HUES64 (cell line): ENCODE measurements at regions not wholly inside any gene's neighbourhood (a gene's known extent, or its start where the extent isn't known, plus 50 kb on each side); places are given as distances from the start of the nearest gene placed in this dataset.
A peak's percentile ranks its signal among the peaks of the same experiment; 100 is the strongest.
"Not testable (repeated sequence)": the region's sequence is repeated elsewhere in the genome, so short reads cannot be mapped to it uniquely, and the experiment has no call there.

Experiments used
- H3K27ac ChIP-seq: 2 replicates; pipeline ENCODE4 v1.7.0; 2013; ENCODE audit warnings: low read depth, low read length, inconsistent platforms
- H3K27me3 ChIP-seq: 2 replicates; pipeline ENCODE4 v1.6.1; 2013; ENCODE audit warnings: mild to moderate bottlenecking, low read length; ENCODE audit not compliant: insufficient read depth
- H3K36me3 ChIP-seq: 2 replicates; pipeline ENCODE4 v1.6.1; 2013; ENCODE audit warnings: mild to moderate bottlenecking, low read length; ENCODE audit not compliant: insufficient read depth
- H3K4me1 ChIP-seq: 2 replicates; pipeline ENCODE4 v1.6.1; 2013; ENCODE audit warnings: mild to moderate bottlenecking, low read length, moderate library complexity; ENCODE audit not compliant: insufficient read depth
- H3K4me3 ChIP-seq: 2 replicates; pipeline ENCODE4 v1.5.1; 2013; ENCODE audit warnings: mild to moderate bottlenecking, low read length, moderate library complexity
- H3K9ac ChIP-seq: 2 replicates; pipeline ENCODE4 v1.6.1; 2013; ENCODE audit warnings: mild to moderate bottlenecking, low read depth, low read length
- H3K9me3 ChIP-seq: 2 replicates; pipeline ENCODE4 v1.6.1; 2013; ENCODE audit warnings: low read depth, low read length; ENCODE audit not compliant: insufficient read depth
- WGBS: fragments of 150-250, 120-280 bp; methylation state at CpG from one replicate; pipeline ENCODE4 v1.1.7; 2013; ENCODE audit warnings: missing lambda C conversion rate; 5-methylcytosine and 5-hydroxymethylcytosine counted together

DNA sequence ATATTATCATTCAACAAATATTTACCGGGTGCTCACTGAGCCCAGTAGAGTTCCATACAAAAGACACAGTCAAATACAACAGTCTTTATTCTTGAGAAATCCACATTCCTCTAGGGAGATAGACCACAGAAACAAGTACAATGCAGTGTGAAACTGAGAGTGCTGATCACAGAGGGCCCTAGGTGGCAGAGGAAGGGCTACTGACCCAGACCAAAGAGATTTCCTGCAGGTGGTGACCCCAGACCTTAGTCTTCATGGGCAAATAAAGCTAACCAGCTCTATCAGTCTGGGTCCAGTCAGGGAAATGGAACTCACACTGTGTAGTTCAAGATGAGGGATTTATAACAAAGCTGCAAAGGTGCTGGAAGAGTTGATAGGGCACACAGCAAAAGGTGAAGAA lies 110.4 kb upstream of the SLC27A6 start:
- H3K4me3 ChIP-seq, result no peak overlapping the region
- no peaks in the 10 kb centered on the region for H3K36me3 ChIP-seq
- no peak overlapping the region for H3K9ac ChIP-seq
- no peak overlapping the region for H3K27ac ChIP-seq
- WGBS, result 93% methylated on average over 1 of the region's 1 CpG
- no peaks in the 10 kb centered on the region for H3K27me3 ChIP-seq
- peaks cover 8% of the 10 kb centered on the region; the same call in 1 of the 2 replicates for H3K9me3 ChIP-seq
- H3K4me1 ChIP-seq, result no peaks in the 10 kb centered on the region

DNA sequence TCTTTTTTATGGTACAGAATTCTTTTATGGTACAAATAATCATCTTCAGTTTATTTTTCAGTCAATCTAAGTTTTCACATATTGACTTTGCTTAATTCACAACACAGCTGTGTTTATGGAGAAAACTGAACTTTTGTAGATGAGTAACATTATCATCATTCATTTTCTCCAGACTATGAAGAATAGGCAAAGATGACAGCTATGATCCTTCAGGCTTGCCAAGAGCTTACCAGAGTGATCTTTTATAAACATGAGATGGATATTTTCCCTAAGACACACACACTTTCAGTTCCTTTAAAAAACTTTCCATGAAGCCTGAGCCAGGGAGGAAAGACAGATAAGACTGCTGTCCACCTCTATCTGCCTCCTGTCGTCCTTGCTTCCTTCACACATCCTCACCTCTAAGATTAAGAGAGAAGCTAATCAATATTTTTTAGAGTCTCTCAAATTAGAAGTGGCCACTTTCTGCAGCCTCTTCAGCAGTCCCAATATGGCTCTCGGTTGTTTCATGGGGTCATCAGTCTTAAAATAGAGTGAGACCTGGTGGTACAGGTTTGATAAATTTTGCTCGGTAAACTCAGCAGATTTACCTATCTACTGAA lies 108.1 kb upstream of the SLC27A6 start:
- no peak overlapping the region for H3K4me3 ChIP-seq
- 0 out of 2 replicates have a peak, but pooled peaks cover 3% of the 10 kb centered on the region for H3K9me3 ChIP-seq
- no peak overlapping the region for H3K9ac ChIP-seq
- H3K27me3 ChIP-seq, result no peaks in the 10 kb centered on the region
- H3K36me3 ChIP-seq, result no peaks in the 10 kb centered on the region
- H3K4me1 ChIP-seq, result no peaks in the 10 kb centered on the region
- 96% methylated on average over 3 of the region's 3 CpGs for WGBS
- no peak overlapping the region for H3K27ac ChIP-seq

DNA sequence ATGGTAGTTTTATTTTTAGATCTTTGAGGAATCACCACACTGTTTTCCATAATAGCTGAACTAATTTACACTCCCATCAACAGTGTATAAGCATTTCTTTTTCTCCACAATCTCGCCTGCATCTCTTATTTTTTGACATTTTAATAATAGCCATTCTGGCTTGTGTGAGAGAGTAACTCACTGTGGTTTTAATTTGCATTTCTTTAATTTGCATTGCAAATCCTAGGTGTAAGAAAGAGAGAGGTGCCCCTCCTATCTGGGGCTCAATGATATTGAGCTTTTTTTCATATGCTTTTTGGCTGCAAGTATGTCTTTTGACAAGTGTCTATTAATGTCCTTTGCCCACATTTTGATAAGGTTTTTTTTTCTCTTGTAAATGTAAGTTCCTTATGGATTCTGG lies 106.3 kb upstream of the SLC27A6 start:
- H3K27ac ChIP-seq, result no peak overlapping the region
- H3K9me3 ChIP-seq, result 0 out of 2 replicates have a peak, but pooled peaks cover 3% of the 10 kb centered on the region
- no peak overlapping the region for H3K9ac ChIP-seq
- no peaks in the 10 kb centered on the region for H3K36me3 ChIP-seq
- no CpG with 5 or more reads among the region's 1 CpG for WGBS
- H3K4me3 ChIP-seq, result no peak overlapping the region
- no peaks in the 10 kb centered on the region for H3K4me1 ChIP-seq
- no peaks in the 10 kb centered on the region for H3K27me3 ChIP-seq

DNA sequence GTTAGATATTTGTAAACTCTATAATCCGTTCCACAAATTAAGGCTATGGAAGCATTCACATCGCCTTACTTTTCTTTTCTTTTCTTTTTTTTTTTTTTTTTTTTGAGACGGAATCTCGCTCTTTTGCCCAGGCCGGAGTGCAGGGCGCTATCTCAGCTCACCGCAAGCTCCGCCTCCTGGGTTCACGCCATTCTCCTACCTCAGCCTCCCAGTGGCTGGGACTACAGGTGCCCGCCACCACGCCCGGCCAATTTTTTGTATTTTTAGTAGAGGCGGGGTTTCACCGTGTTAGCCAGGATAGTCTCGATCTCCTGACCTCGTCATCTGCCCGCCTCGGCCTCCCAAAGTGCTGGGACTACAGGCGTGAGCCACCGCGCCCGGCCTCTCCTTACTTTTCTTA lies 104.1 kb upstream of the SLC27A6 start:
- H3K27me3 ChIP-seq, H3K9me3 ChIP-seq, H3K27ac ChIP-seq, H3K4me1 ChIP-seq, H3K9ac ChIP-seq, H3K4me3 ChIP-seq, H3K36me3 ChIP-seq: not testable (repeated sequence)
- WGBS, result 96% methylated on average over 22 of the region's 22 CpGs

DNA sequence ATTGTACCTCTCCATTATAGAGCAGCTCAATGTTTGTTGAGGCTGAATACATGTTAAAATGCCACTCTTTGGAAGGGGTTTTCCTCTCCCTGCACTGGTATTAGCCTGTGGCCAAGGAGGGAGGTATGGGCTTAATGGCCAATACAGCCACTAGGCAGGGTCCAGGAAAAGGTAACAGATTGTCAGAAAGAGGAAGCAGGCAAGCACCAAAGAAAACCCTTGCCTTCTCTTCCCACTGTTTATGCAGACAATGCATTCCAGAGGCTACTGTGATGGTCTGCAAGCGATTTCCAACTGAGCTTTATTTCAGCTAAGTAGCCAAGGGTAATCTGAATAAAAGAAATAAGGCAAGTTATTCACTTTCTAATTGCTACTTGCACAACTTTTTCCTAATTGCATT lies 95.3 kb upstream of the SLC27A6 start:
- 0% methylated on average over 1 of the region's 1 CpG for WGBS
- peaks cover 20% of the 10 kb centered on the region for H3K4me1 ChIP-seq
- H3K9ac ChIP-seq, result no peak overlapping the region
- H3K27me3 ChIP-seq, result no peaks in the 10 kb centered on the region
- no peaks in the 10 kb centered on the region for H3K36me3 ChIP-seq
- H3K4me3 ChIP-seq, result no peak overlapping the region
- peaks cover 2% of the 10 kb centered on the region; the same call in 1 of the 2 replicates for H3K9me3 ChIP-seq
- H3K27ac ChIP-seq, result 0 out of 2 replicates have a peak overlapping the region, but pooled peaks have one; percentile 14

DNA sequence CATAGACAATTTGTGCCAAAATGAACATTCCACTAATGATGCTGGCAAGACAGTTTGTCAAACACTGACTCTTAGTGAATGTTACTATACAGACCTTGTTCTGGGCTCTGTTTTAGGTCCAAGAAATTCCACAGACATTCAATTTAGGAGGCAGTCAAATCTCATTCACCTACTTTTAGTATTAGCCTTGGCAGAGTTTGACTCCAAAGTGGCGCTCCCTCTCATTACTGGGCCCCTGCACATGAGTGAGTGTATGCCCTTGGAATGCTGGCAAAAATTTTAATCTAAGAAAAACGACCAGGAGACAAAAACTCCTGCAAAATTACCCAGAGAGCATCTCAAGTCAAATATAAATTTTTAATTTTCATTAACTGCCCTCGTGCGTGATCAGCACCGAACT lies 94.9 kb upstream of the SLC27A6 start:
- WGBS, result 81% methylated on average over 5 of the region's 5 CpGs
- H3K27ac ChIP-seq, result 0 out of 2 replicates have a peak overlapping the region, but pooled peaks have one; percentile 14
- no peaks in the 10 kb centered on the region for H3K36me3 ChIP-seq
- no peaks in the 10 kb centered on the region for H3K27me3 ChIP-seq
- peaks cover 20% of the 10 kb centered on the region for H3K4me1 ChIP-seq
- H3K9ac ChIP-seq, result no peak overlapping the region
- peaks cover 2% of the 10 kb centered on the region; the same call in 1 of the 2 replicates for H3K9me3 ChIP-seq
- H3K4me3 ChIP-seq, result no peak overlapping the region

DNA sequence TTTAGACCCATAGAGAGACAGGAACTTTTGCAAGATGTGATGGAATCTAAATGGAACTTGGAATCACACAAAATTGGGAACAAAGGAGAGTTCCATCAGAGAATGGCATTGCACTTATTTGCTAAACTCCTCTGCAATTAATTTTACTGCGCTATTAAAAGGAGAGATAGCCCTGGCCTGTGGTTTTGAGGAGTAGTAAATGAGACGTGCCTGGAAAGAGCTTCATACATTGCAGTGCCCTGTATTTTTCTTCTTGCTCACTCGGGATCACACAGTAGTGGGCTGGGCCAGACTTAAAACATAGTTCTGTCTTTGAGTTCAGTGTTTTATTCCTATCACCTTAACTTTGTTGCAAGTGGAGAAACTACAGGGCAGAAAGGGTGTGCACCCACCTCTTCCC lies 94.4 kb upstream of the SLC27A6 start:
- Histone ChIP-seq H3K27ac (no peak overlapping the region), H3K27me3 (no peaks in the 10 kb centered on the region), H3K36me3 (no peaks in the 10 kb centered on the region), H3K4me3 (no peak overlapping the region), H3K4me1 (peaks cover 20% of the 10 kb centered on the region), H3K9ac (no peak overlapping the region), H3K9me3 (peaks cover 2% of the 10 kb centered on the region; the same call in 1 of the 2 replicates)
- 92% methylated on average over 3 of the region's 3 CpGs for WGBS

DNA sequence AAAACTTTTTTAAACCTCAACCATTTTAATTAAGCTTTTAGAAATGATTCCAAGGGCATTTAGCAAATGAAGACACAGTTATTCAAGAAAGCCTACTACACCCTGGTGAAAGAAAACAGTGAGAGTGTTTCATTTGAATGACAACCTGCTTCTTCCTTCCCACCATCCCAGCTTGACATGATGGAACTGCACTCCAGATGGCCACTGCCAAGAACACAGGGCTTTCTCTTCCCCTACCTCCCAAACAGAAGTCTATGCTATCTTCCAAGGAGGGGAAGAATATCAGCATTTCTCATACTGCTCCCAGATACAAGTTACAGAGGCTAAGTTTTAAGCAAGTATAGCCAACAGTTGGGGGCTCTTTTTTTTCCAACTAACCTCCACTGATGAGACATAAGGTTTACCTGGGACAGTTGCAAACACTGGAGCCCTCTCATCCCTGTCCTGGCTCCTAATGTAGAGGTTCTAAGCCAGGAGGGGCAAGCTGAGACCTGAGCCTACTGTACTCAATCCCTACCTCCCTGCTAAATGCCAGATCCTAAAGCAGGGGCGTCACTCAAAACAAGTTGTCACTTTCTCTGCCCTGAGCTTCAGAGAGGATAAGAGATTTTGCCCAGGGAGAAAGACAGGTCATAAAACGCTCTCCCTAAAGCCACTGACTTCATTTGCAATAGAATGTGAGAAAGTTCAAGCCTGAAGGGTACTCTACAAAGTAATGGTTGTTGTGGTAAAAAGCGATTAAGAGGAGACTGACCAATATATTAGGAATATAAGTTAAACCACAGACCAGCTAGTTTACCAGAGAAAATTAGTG lies 88.5 kb upstream of the SLC27A6 start:
- Histone ChIP-seq H3K9ac (no peak overlapping the region), H3K36me3 (no peaks in the 10 kb centered on the region), H3K9me3 (no peaks in the 10 kb centered on the region), H3K27me3 (no peaks in the 10 kb centered on the region), H3K4me3 (no peak overlapping the region), H3K27ac (no peak overlapping the region), H3K4me1 (peaks cover 11% of the 10 kb centered on the region; the same call in 1 of the 2 replicates)
- WGBS, result 23% methylated on average over 3 of the region's 3 CpGs

DNA sequence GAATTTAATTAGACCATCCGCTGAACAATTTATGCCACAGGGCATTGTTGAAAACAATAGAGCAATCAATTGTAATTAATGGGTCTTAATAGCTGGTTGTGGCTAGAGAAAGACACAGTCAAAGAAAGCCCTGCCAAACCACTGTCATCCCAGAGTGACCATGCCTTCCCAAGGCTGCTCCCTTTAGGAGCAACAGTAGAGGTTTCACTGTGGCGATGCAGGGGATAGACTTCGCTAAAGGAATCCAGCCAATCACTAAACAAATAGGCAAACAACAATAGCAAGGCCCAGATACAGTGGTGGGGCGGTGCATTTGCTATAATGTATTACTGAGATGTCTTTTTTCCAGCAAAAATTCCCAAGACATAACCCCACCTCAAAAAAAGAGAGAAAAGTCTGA lies 87.8 kb upstream of the SLC27A6 start:
- H3K9me3 ChIP-seq, result no peaks in the 10 kb centered on the region
- H3K27me3 ChIP-seq, result no peaks in the 10 kb centered on the region
- no peak overlapping the region for H3K9ac ChIP-seq
- no peak overlapping the region for H3K4me3 ChIP-seq
- WGBS, result 67% methylated on average over 3 of the region's 4 CpGs
- no peak overlapping the region for H3K27ac ChIP-seq
- no peaks in the 10 kb centered on the region for H3K36me3 ChIP-seq
- peaks cover 11% of the 10 kb centered on the region; the same call in 1 of the 2 replicates for H3K4me1 ChIP-seq

DNA sequence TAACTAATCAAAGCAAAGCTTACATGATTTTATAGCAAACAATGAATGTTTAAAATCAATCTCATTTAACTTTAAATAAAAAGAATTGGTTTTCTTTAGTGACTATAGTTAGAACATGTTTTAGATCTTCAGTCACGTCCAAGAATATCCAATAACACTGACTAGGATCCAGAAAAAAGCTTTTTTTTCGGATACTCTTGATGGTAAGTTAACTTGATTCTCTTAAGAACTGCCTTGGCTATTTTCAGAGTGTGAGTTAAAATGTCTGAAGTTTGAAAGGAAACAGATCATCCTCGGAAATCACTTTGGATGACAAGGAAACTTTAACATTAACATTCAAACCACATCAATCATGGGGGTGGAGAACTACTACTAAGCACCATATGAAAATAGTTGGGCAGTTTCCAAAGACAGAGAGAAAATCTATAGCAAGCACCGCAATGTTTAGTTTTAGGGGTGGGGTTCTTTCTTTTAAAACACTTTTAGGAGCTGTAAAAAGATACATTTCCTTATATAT lies 83.7 kb upstream of the SLC27A6 start:
- H3K9me3 ChIP-seq, result no peaks in the 10 kb centered on the region
- no peaks in the 10 kb centered on the region for H3K27me3 ChIP-seq
- H3K27ac ChIP-seq, result no peak overlapping the region
- H3K4me1 ChIP-seq, result peaks cover 8% of the 10 kb centered on the region; the same call in 1 of the 2 replicates
- H3K4me3 ChIP-seq, result no peak overlapping the region
- no peak overlapping the region for H3K9ac ChIP-seq
- WGBS, result 91% methylated on average over 1 of the region's 4 CpGs
- H3K36me3 ChIP-seq, result no peaks in the 10 kb centered on the region

DNA sequence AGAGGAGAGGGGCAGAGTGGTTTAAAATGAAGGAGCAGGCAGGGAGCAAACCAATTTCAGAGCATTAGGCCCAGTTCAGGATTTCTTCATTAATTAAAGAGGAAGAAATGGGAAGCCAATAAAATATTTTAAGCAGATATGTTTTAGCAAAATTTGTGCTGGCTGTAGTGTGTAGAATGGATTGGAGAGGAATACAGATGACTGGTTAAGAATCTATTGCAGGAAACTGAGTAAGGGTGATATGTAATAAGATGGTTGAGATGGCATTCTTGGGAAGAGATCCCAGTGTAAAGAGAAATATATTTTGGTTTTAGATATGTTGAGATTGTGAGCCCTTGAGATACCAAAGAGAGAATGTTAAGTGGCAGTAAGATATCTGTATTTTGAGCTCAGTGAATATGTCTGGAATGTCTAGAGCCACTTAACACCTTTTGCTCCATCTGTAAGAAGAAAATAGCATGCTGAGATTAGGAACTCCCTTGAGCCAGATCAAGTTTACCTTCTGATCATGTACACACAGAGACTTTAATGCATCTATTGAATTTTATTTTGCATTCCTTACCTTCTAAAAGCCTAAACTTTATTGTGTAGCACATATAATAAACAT lies 79.5 kb upstream of the SLC27A6 start:
- no peaks in the 10 kb centered on the region for H3K27me3 ChIP-seq
- no peak overlapping the region for H3K27ac ChIP-seq
- no peaks in the 10 kb centered on the region for H3K9me3 ChIP-seq
- H3K9ac ChIP-seq, result no peak overlapping the region
- no peak overlapping the region for H3K4me3 ChIP-seq
- no peaks in the 10 kb centered on the region for H3K36me3 ChIP-seq
- H3K4me1 ChIP-seq, result no peaks in the 10 kb centered on the region
